ENCODE measurements at regions not wholly inside any gene's neighbourhood (a gene's known extent, or its start where the extent isn't known, plus 50 kb on each side); places are given as distances from the start of the nearest gene placed in this dataset.

DNA sequence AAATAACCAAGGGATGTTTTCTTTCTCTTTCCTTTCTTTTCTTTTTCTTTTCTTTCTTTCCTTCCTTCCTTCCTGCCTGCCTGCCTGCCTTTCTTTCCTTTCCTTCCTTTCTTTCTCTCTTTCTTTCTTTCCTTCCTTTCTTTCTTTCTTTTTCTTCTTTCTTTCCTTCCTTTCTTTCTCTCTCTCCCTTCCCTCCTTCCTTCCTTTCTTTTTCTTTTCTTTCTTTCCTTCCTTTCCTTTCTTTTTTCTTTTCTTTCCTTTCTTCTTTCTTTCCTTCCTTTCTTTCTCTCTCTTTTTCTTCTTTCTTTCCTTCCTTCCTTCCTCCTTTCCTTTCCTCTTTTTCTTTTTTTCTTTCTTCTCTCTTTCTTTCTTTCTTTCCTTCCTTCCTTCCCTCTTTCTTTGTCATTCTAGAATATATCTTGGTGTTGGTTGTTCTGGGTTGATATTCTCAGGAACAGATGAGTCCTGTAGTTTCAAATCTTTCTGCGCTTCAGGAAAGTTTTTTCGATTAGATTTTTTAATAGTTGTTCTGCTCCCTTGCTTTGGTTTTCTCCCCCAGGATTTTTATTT is 101.5 kb upstream of the FBXO11 start:
- H3K27me3 ChIP-seq (ENCODE audit: insufficient read depth) = no peaks in the 10 kb centered on the region
- H3F3A ChIP-seq (replicated peaks; ENCODE audit: low read depth) = no peaks in the 10 kb centered on the region
- H3K27ac ChIP-seq (ENCODE audit: low read depth) = no peak overlapping the region
- no peaks in the 10 kb centered on the region for H3K79me2 ChIP-seq (replicated peaks; ENCODE audit: insufficient read depth)
- H2AFZ ChIP-seq = peak overlapping the region; percentile 35; the same call in 1 of the 2 replicates
- H3K4me3 ChIP-seq = no peak overlapping the region
- no peak for ATAC-seq
- DNase-seq (ENCODE audit: low spot score) = no peak
- Mint-ChIP-seq H3K27ac (no peak overlapping the region), H3K4me3 (no peak overlapping the region), H3K4me1 (peaks cover 4% of the 10 kb centered on the region; the same call in 1 of the 3 replicates), H3K27me3 (ENCODE audit: insufficient read depth, low read depth, poor library complexity) (peaks cover 2% of the 10 kb centered on the region), H3K36me3 (ENCODE audit: low read depth) (no peaks in the 10 kb centered on the region), H3K9me3 (no peaks in the 10 kb centered on the region)
- H3K4me2 ChIP-seq = no peak overlapping the region
- TF ChIP-seq CREB1 (CRISPR knock-in tag; IDR thresholded peaks at IDR 0.05; ENCODE audit: low read depth) (no peak), EZH2phosphoT487 (IDR thresholded peaks at IDR 0.05; ENCODE audit: unreplicated experiment) (no peak), EZH2 (IDR thresholded peaks at IDR 0.05; ENCODE audit: low read depth, unreplicated experiment) (no peak), REST (IDR thresholded peaks at IDR 0.05; ENCODE audit: unreplicated experiment) (no peak), NANOG (IDR thresholded peaks at IDR 0.05; ENCODE audit: borderline replicate concordance) (no peak), STAT1 (IDR thresholded peaks at IDR 0.05; ENCODE audit: unreplicated experiment) (no peak)
- TF ChIP-seq, protein P1, sequence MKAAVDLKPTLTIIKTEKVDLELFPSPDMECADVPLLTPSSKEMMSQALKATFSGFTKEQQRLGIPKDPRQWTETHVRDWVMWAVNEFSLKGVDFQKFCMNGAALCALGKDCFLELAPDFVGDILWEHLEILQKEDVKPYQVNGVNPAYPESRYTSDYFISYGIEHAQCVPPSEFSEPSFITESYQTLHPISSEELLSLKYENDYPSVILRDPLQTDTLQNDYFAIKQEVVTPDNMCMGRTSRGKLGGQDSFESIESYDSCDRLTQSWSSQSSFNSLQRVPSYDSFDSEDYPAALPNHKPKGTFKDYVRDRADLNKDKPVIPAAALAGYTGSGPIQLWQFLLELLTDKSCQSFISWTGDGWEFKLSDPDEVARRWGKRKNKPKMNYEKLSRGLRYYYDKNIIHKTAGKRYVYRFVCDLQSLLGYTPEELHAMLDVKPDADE (IDR thresholded peaks at IDR 0.05) = no peak
- no peaks in the 10 kb centered on the region for H3K9me2 ChIP-seq (ENCODE audit: insufficient read depth)
- no peaks in the 10 kb centered on the region for H3K4me1 ChIP-seq (ENCODE audit: insufficient read depth)
- H3K36me3 ChIP-seq (ENCODE audit: insufficient read depth) = no peaks in the 10 kb centered on the region
- no peaks in the 10 kb centered on the region for H4K20me1 ChIP-seq (replicated peaks; ENCODE audit: insufficient read depth)

- no peaks in the 10 kb centered on the region for H3K36me3 Mint-ChIP-seq (ENCODE audit: low read depth)
- ATAC-seq (no peak), DNase-seq (ENCODE audit: low spot score) (no peak)
- Histone ChIP-seq H3K36me3 (ENCODE audit: insufficient read depth) (no peaks in the 10 kb centered on the region), H3K4me2 (no peak overlapping the region), H3K79me2 (replicated peaks; ENCODE audit: insufficient read depth) (no peaks in the 10 kb centered on the region), H4K20me1 (replicated peaks; ENCODE audit: insufficient read depth) (no peaks in the 10 kb centered on the region), H3K27me3 (ENCODE audit: insufficient read depth) (no peaks in the 10 kb centered on the region), H2AFZ (no peak overlapping the region), H3K4me3 (no peak overlapping the region), H3K27ac (ENCODE audit: low read depth) (no peak overlapping the region), H3K9me2 (ENCODE audit: insufficient read depth) (no peaks in the 10 kb centered on the region), H3F3A (replicated peaks; ENCODE audit: low read depth) (no peaks in the 10 kb centered on the region), H3K4me1 (ENCODE audit: insufficient read depth) (no peaks in the 10 kb centered on the region)
- no peak overlapping the region for H3K4me3 Mint-ChIP-seq
- H3K4me1 Mint-ChIP-seq = peaks cover 4% of the 10 kb centered on the region; the same call in 1 of the 3 replicates
- H3K9me3 Mint-ChIP-seq = no peaks in the 10 kb centered on the region
- no peak overlapping the region for H3K27ac Mint-ChIP-seq
- TF ChIP-seq ZNF331 (CRISPR knock-in tag; IDR thresholded peaks at IDR 0.05; ENCODE audit: low read depth) (no peak), NANOG (IDR thresholded peaks at IDR 0.05; ENCODE audit: borderline replicate concordance) (no peak), EZH2phosphoT487 (IDR thresholded peaks at IDR 0.05; ENCODE audit: unreplicated experiment) (no peak), CREB1 (CRISPR knock-in tag; IDR thresholded peaks at IDR 0.05; ENCODE audit: low read depth) (no peak), ZNF114 (CRISPR knock-in tag; IDR thresholded peaks at IDR 0.05) (no peak), POLR2AphosphoS5 (IDR thresholded peaks at IDR 0.05; ENCODE audit: low read depth) (no peak), JUNB (IDR thresholded peaks at IDR 0.05; ENCODE audit: unreplicated experiment) (no peak), CTCF (conservative IDR thresholded peaks at IDR 0.05; ENCODE audit: low read depth in 2 of 2) (no peak)
- TF ChIP-seq, protein P1 (IDR thresholded peaks at IDR 0.05) = no peak
- H3K27me3 Mint-ChIP-seq (ENCODE audit: insufficient read depth, low read depth, poor library complexity) = peaks cover 2% of the 10 kb centered on the region
Observed at GRCh38 chr2:48009256-48009655, 103.0 kb upstream of the FBXO11 start.

Measured in GM23338 (cell line).